Astrocyte (in vitro differentiated cells and primary cell): ENCODE measurements at regions not wholly inside any gene's neighbourhood (a gene's known extent, or its start where the extent isn't known, plus 50 kb on each side); places are given as distances from the start of the nearest gene placed in this dataset.

Experiments used
- DNase-seq: peaks from one replicate; pipeline ENCODE4 v3.0.0-alpha.2; 2010; ENCODE audit warnings: low read depth
- FAIRE-seq: peaks from 2 replicates; lab custom pipeline; 2011; peaks lifted over from hg19 to GRCh38; lab: Jason Lieb, UNC
- H2AFZ ChIP-seq: 2 replicates; pipeline ENCODE4 v1.6.0; 2012; ENCODE audit warnings: low read depth, low read length, inconsistent platforms
- H3K27ac ChIP-seq: 2 replicates; pipeline ENCODE4 v1.5.1; 2011; ENCODE audit warnings: low read depth, low read length, inconsistent platforms
- H3K27me3 ChIP-seq: 2 replicates; pipeline ENCODE4 v1.6.0; 2011; ENCODE audit warnings: low read length, inconsistent platforms; ENCODE audit not compliant: insufficient read depth
- H3K36me3 ChIP-seq: 2 replicates; pipeline ENCODE4 v1.5.1; 2011; ENCODE audit warnings: low read length, inconsistent platforms; ENCODE audit not compliant: insufficient read depth
- H3K4me1 ChIP-seq: 2 replicates; pipeline ENCODE4 v1.5.1; 2011; ENCODE audit warnings: low read length, inconsistent platforms; ENCODE audit not compliant: insufficient read depth
- H3K4me2 ChIP-seq: 2 replicates; pipeline ENCODE4 v1.6.0; 2012; ENCODE audit warnings: low read length, inconsistent platforms
- H3K4me3 ChIP-seq: 2 replicates; pipeline ENCODE4 v1.5.1; 2011; ENCODE audit warnings: low read depth, mild to moderate bottlenecking, low read length, inconsistent platforms; ENCODE audit not compliant: insufficient read depth
- H3K79me2 ChIP-seq: 2 replicates; pipeline ENCODE4 v1.6.0; 2012; ENCODE audit warnings: mild to moderate bottlenecking, low read length, inconsistent platforms; ENCODE audit not compliant: insufficient read depth
- H3K9ac ChIP-seq: 2 replicates; pipeline ENCODE4 v1.6.0; 2012; ENCODE audit warnings: mild to moderate bottlenecking, low read length, inconsistent platforms
- H3K9me3 ChIP-seq: 2 replicates; pipeline ENCODE4 v1.5.1; 2012; ENCODE audit warnings: low read depth, mild to moderate bottlenecking, low read length, inconsistent platforms; ENCODE audit not compliant: insufficient read depth
- H4K20me1 ChIP-seq: 2 replicates; pipeline ENCODE4 v1.6.0; 2012; ENCODE audit warnings: low read length, inconsistent platforms; ENCODE audit not compliant: insufficient read depth
- H3K27ac Mint-ChIP-seq: one replicate; pipeline ENCODE4 v1.8.0; 2021; ENCODE audit warnings: mild to moderate bottlenecking, mixed read lengths; ENCODE audit not compliant: unreplicated experiment
- H3K27me3 Mint-ChIP-seq: one replicate; pipeline ENCODE4 v1.8.0; 2021; ENCODE audit warnings: low read depth, mixed read lengths; ENCODE audit not compliant: unreplicated experiment
- H3K36me3 Mint-ChIP-seq: one replicate; pipeline ENCODE4 v1.8.0; 2021; ENCODE audit warnings: low read depth, mixed read lengths; ENCODE audit not compliant: unreplicated experiment
- H3K4me1 Mint-ChIP-seq: one replicate; pipeline ENCODE4 v1.8.0; 2021; ENCODE audit warnings: low read depth, mixed read lengths; ENCODE audit not compliant: unreplicated experiment
- H3K4me3 Mint-ChIP-seq: one replicate; pipeline ENCODE4 v1.8.0; 2021; ENCODE audit warnings: mild to moderate bottlenecking, moderate library complexity, mixed read lengths; ENCODE audit not compliant: unreplicated experiment
- H3K9me3 Mint-ChIP-seq: one replicate; pipeline ENCODE4 v1.8.0; 2021; ENCODE audit warnings: mild to moderate bottlenecking, mixed read lengths; ENCODE audit not compliant: unreplicated experiment
- EZH2 ChIP-seq: IDR thresholded peaks from 2 replicates; pipeline ENCODE4 v1.6.1; 2012; ENCODE audit warnings: mild to moderate bottlenecking, low read length, inconsistent platforms; ENCODE audit not compliant: insufficient read depth
- TF ChIP-seq, protein P1 (sequence below): IDR thresholded peaks from 2 replicates; pipeline ENCODE4 v1.5.1; 2011; ENCODE audit warnings: low read depth, mild to moderate bottlenecking, inconsistent platforms, low read length, moderate library complexity; ENCODE audit not compliant: insufficient read depth

DNA sequence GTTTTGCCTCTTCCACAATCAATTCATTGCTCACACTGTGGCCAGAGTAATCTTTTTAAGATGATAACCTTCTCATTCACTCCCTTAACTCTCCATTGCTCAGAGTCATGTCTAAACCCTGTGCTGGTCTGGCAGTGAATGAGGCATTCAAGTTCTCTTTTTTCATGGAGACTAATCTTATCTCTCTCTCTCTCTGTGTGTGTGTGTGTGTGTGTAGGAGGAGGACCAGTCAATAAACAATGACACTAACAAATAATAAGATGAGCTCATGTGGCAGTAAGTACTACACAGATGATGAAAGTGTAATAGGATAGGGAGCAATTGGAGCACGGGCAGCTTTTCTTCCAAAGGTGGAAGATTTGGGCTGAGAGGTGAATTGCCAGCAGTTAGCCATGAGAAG is 122.0 kb upstream of the B3GALT2 start:
- no peak overlapping the region for H2AFZ ChIP-seq
- H3K36me3 Mint-ChIP-seq = no peaks in the 10 kb centered on the region
- H3K4me2 ChIP-seq = no peak overlapping the region
- no peaks in the 10 kb centered on the region for H3K36me3 ChIP-seq
- no peak overlapping the region for H3K27ac ChIP-seq
- peaks cover 3% of the 10 kb centered on the region for H3K4me1 Mint-ChIP-seq
- no peak overlapping the region for H3K27ac Mint-ChIP-seq
- H3K4me3 Mint-ChIP-seq = no peak overlapping the region
- H3K27me3 ChIP-seq = no peaks in the 10 kb centered on the region
- peak; percentile 62 for DNase-seq
- no peaks in the 10 kb centered on the region for H3K79me2 ChIP-seq
- H3K9ac ChIP-seq = no peak overlapping the region
- no peak for FAIRE-seq
- peaks cover 2% of the 10 kb centered on the region for H3K9me3 Mint-ChIP-seq
- no peak overlapping the region for H3K4me3 ChIP-seq
- no peaks in the 10 kb centered on the region for H3K27me3 Mint-ChIP-seq
- H3K4me1 ChIP-seq = no peaks in the 10 kb centered on the region
- TF ChIP-seq, protein P1, sequence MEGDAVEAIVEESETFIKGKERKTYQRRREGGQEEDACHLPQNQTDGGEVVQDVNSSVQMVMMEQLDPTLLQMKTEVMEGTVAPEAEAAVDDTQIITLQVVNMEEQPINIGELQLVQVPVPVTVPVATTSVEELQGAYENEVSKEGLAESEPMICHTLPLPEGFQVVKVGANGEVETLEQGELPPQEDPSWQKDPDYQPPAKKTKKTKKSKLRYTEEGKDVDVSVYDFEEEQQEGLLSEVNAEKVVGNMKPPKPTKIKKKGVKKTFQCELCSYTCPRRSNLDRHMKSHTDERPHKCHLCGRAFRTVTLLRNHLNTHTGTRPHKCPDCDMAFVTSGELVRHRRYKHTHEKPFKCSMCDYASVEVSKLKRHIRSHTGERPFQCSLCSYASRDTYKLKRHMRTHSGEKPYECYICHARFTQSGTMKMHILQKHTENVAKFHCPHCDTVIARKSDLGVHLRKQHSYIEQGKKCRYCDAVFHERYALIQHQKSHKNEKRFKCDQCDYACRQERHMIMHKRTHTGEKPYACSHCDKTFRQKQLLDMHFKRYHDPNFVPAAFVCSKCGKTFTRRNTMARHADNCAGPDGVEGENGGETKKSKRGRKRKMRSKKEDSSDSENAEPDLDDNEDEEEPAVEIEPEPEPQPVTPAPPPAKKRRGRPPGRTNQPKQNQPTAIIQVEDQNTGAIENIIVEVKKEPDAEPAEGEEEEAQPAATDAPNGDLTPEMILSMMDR = no peak
- TF ChIP-seq EZH2 = no peak
- no peaks in the 10 kb centered on the region for H4K20me1 ChIP-seq
- no peaks in the 10 kb centered on the region for H3K9me3 ChIP-seq

DNA sequence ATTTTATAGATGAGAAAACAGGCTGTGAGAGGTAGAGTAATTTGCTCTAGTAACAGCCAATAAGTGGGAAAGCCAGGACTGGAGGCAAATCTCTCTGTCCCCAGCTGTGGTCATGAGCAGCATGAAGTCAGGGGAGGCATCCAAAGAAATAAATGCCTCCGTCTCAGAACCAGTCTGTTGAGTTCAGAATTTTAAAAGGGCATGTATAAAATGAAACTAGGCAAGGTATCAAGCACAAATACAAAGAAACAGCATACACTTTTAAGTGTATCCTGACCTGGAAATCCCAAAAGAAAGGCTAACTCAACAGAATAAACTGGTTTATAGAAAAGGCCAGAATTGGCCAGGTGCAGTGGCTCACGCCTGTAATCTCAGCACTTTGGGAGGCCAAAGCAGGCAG is 120.0 kb upstream of the B3GALT2 start:
- H4K20me1 ChIP-seq = no peaks in the 10 kb centered on the region
- H3K9me3 ChIP-seq = no peaks in the 10 kb centered on the region
- peaks cover 3% of the 10 kb centered on the region for H3K4me1 Mint-ChIP-seq
- H3K4me1 ChIP-seq = no peaks in the 10 kb centered on the region
- H3K4me2 ChIP-seq = no peak overlapping the region
- H3K9ac ChIP-seq = no peak overlapping the region
- no peaks in the 10 kb centered on the region for H3K79me2 ChIP-seq
- H3K27me3 ChIP-seq = no peaks in the 10 kb centered on the region
- no peak for DNase-seq
- no peaks in the 10 kb centered on the region for H3K9me3 Mint-ChIP-seq
- H3K27ac Mint-ChIP-seq = no peak overlapping the region
- H3K4me3 Mint-ChIP-seq = no peak overlapping the region
- no peaks in the 10 kb centered on the region for H3K36me3 ChIP-seq
- FAIRE-seq = no peak
- H3K27me3 Mint-ChIP-seq = no peaks in the 10 kb centered on the region
- no peak overlapping the region for H3K4me3 ChIP-seq
- no peaks in the 10 kb centered on the region for H3K36me3 Mint-ChIP-seq
- TF ChIP-seq, protein P1 = no peak
- no peak for TF ChIP-seq EZH2
- H2AFZ ChIP-seq = no peak overlapping the region
- no peak overlapping the region for H3K27ac ChIP-seq
